ENCODE measurements at regions not wholly inside any gene's neighbourhood (a gene's known extent, or its start where the extent isn't known, plus 50 kb on each side); places are given as distances from the start of the nearest gene placed in this dataset.

- no peak for DNase-seq (ENCODE audit: low spot score)
Observed at GRCh38 chr4:167475951-167476350, 241.7 kb upstream of the SPOCK3 start.

GRCh38 chr4:167492007-167492406 lies 257.7 kb upstream of the SPOCK3 start:
- DNase-seq (ENCODE audit: low spot score): no peak

GRCh38 chr4:167509551-167509950 lies 275.3 kb upstream of the SPOCK3 start:
- DNase-seq (ENCODE audit: low spot score): no peak

DNA sequence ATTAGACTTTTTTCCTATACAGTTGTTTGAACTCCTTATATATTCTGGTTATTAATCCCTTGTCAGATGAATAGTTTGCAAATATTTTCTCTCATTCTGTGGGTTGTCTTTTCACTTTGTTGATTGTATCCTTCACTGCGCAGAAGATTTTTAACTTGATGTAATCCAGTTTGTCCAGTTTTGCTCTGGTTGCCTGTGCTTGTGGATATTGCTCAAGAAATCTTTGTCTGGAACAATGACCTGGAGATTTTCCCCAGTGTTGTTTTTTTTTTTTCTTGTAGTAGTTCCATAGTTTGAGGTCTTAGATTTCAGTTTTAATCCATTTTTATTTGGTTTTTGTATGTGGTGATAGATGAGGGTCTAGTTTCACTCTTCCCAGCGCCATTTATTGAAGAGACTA lies 289.8 kb upstream of the SPOCK3 start:
- DNase-seq (ENCODE audit: low spot score): no peak

- no peak for DNase-seq (ENCODE audit: low spot score)
Observed at GRCh38 chr4:167537761-167538160, 303.5 kb upstream of the SPOCK3 start.

DNA sequence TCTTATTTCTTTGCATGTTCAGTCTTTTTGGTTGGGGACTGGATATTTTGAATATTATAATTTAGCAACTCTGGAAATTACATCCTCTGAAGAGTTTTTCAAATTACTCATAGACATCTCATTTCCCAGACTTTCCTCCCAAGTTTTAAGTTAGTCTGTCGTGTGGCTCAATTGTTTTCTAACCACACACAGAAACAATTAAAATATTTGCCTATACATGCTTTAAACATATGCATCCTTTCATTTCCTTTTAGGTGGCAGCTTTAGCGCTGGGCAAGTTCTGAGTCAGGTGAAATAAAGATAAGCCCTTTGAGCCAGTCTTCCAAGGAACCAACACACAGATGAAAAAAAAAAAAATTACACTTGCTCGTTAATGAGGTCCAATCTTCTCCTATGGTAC lies 307.0 kb upstream of the SPOCK3 start:
- no peak for DNase-seq (ENCODE audit: low spot score)

DNA sequence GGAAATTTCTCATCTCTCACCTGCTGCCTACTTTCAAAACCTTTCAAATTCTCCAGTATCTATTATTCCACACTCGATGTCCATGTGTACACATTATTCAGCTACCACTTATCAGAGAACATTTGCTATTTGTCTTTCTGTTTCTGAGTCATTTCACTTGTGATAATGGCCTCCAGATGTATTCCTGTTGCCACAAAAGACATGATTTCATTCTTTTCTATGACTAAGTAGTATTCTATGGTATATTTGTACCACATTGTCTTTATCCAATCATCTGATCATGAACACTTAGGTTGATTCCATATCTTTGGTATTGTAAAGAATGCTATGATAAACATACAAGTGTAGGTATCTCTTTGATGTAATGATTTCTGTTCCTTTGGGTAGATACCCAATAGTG lies 310.1 kb upstream of the SPOCK3 start:
- DNase-seq (ENCODE audit: low spot score): no peak

- no peak for DNase-seq (ENCODE audit: low spot score)
Observed at GRCh38 chr4:167550021-167550420, 315.7 kb upstream of the SPOCK3 start.

DNA sequence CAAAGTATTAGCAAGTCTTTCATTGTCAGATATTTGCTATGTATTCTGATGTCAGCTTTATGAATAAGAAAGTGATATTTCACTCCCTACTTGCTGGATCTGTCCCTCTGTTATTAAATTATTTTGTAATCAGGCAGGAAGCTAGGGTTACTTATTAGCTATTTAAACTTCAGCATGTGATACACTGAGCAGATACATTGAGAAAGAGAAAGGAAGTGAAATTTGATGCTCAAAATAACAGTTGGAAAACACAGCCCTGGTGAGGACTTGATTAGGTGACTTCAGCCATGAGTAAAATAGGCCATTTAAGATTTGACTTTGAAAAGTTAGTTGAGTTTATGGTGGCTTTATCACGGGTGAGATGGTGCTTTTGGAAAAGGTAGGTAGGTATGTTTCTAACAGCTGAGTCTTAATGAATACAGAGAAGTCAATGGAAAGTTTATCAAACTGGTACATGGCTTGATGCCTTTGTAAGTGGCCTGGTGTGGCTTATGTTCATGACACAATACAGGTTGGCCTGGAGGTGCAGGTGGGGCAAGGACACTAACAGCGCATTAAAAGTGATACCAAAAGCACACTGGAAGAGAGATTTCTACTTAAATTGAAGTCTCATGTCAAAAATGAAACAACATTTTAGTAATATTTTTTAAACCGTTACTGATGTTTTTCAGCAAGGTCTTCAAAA lies 321.2 kb upstream of the SPOCK3 start:
- DNase-seq (ENCODE audit: low spot score): no peak

GRCh38 chr4:167578906-167579305 lies 344.6 kb upstream of the SPOCK3 start:
- no peak for DNase-seq (ENCODE audit: low spot score)

DNA sequence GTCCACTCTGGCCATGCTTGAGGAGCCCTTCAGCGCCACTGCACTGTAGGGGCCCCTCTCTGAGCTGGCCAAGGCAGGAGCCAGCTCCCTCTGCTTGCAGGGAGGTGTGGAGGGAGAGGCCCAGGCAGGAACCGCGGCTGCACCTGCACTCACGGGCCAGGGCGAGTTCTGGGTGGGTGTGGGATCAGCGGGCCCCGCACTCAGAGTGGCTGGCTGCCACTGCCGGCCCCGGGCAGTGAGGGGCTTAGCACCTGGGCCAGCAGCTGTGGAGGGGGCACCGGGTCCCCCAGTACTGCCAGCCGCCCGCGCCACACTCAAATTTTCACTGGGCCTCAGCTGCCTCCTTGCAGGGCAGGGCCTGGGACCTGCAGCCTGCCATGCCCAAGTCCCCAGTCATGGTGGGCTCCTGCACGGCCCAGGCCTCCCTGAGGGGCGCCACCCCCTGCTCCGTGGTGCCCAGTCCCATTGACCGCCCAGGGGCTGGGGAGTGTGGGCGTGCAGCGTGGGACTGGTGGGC lies 347.2 kb upstream of the SPOCK3 start:
- no peak for DNase-seq (ENCODE audit: low spot score)

GRCh38 chr4:167587361-167587760 lies 353.1 kb upstream of the SPOCK3 start:
- DNase-seq (ENCODE audit: low spot score): no peak

DNA sequence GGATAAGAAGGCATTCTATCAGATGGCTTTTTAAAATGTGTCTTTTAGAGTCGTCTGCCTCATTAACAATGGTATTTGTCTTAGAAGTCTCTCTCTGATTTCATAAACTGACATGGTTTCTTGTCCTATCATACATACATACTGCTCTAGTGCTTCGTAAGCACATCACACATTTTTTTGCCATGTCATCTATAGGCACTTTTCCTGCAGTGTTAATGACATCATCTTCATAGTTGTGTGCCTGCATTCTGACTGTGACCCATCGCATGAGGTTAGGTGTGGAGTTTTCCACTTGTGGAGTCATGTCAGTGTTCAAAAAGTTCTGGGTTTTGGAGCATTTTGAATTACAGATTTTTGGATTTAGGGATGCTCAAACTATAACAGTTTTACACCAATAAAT lies 361.6 kb upstream of the SPOCK3 start:
- DNase-seq (ENCODE audit: low spot score): no peak

DNA sequence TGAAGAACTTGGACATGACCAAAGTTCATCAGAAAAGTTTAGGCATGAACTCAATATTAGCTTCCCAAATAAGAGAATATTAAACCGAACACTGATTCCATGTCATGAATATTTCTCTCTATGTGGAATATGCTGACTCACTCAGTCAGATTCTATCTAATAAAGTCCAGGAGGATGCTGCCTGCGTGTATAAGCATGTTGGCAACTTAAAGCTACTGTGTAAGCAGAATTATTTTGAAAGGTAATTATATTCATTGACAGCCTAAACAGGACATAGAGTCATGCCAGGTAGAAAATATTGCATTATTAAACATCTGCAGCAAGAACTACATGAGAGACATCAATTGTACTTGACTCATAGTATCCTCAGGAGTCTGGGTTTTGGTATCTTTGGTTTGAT lies 367.9 kb upstream of the SPOCK3 start:
- no peak for DNase-seq (ENCODE audit: low spot score)

DNA sequence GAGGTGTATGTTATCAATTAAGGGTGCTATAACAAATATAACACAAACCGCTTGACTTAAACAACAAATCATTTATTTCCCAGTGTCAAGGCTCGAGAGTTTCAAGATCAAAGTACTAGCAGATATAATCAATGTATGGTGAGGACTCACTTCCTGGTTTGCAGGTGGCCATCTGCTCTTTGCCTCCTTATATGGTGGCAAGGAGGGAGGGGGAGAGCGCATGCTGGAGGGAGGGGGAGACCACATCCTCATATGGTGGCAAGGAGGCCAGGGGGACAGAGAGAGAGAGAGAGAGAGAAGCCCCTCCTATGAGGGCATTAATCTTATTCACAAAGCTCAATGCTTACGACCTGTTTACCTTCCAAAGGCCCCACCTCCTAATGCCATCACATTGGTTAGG lies 372.3 kb upstream of the SPOCK3 start:
- no peak for DNase-seq (ENCODE audit: low spot score)

GRCh38 chr4:167613381-167613780 lies 379.1 kb upstream of the SPOCK3 start:
- DNase-seq (ENCODE audit: low spot score): no peak

GRCh38 chr4:167614866-167615265 lies 380.6 kb upstream of the SPOCK3 start:
- no peak for DNase-seq (ENCODE audit: low spot score)

GRCh38 chr4:167616476-167616875 lies 382.2 kb upstream of the SPOCK3 start:
- no peak for DNase-seq (ENCODE audit: low spot score)

DNA sequence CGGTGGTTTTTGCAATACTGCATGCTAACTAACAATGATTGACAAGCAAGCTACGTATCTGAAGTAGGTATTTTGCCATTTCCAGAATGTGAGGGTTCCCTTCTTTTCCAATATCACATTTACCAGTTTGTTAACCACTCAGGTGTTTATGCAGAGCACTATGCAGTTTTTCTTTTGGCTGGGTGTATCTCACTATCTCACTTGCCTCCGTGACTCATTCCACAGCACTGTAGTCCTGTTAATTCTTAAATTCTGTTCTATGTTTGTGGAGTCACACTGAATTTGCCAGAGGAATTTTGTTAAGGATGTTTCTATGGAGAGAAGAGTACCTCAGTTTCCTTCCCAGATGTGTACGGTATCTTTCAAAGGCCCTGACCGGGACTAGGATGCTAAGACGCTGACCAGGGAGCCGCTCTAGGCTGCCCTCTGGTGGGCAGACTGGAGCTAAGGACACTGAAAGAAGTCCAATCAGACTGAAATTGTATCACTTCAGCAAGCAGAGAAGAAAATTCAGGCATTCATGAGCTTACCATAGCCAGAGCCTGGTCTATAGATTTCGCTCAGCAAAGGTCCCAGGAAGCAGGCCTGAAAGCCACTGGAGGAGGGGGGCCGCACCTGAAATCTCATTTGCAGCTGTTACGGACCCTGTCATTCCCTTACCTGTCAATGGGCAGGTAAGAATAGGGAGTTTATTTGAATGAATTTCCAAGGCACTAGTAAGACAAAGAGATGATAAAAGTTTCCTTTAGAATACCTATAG lies 388.4 kb upstream of the SPOCK3 start:
- peak; percentile 27 for DNase-seq (ENCODE audit: low spot score)

DNA sequence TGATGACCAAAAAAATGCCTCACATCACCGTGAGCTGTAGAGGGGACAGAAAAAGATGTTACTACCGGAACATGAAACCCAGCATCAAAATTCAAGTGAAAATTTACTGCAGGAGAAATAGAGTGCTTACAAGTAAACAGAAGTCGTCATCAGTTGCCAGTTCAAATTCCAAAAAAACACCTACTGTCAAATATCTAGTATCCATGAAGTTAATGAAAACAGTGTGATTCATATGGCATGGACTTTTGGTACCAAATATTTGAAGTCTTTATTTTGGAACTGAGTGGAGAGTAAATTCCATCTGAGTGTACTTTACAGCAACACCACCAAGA lies 388.9 kb upstream of the SPOCK3 start:
- no peak for DNase-seq (ENCODE audit: low spot score)

- DNase-seq (ENCODE audit: low spot score): no peak
Observed at GRCh38 chr4:167629272-167629671, 395.0 kb upstream of the SPOCK3 start.

GRCh38 chr4:167642250-167642649 lies 408.0 kb upstream of the SPOCK3 start:
- no peak for DNase-seq (ENCODE audit: low spot score)

- no peak for DNase-seq (ENCODE audit: low spot score)
Observed at GRCh38 chr4:167645358-167645757, 411.1 kb upstream of the SPOCK3 start.

GRCh38 chr4:167652267-167652666 lies 418.0 kb upstream of the SPOCK3 start:
- no peak for DNase-seq (ENCODE audit: low spot score)
